Fibroblast of mammary gland (primary cell): ENCODE measurements at regions not wholly inside any gene's neighbourhood (a gene's known extent, or its start where the extent isn't known, plus 50 kb on each side); places are given as distances from the start of the nearest gene placed in this dataset.

Experiments
- DNase-seq: peaks from one replicate; pipeline ENCODE4 v3.0.0-alpha.2; 2010; ENCODE audit warnings: low read depth
- H3K4me3 ChIP-seq: 2 replicates; pipeline ENCODE4 v1.5.1; 2011; ENCODE audit warnings: low read depth, mild to moderate bottlenecking, low read length, moderate library complexity; ENCODE audit not compliant: control insufficient read depth
- TF ChIP-seq, protein P1 (sequence below): conservative IDR thresholded peaks from 2 replicates; pipeline ENCODE4 v1.5.1; 2011; ENCODE audit warnings: low read depth, low read length, inconsistent platforms; ENCODE audit not compliant: control insufficient read depth, insufficient read depth

DNA sequence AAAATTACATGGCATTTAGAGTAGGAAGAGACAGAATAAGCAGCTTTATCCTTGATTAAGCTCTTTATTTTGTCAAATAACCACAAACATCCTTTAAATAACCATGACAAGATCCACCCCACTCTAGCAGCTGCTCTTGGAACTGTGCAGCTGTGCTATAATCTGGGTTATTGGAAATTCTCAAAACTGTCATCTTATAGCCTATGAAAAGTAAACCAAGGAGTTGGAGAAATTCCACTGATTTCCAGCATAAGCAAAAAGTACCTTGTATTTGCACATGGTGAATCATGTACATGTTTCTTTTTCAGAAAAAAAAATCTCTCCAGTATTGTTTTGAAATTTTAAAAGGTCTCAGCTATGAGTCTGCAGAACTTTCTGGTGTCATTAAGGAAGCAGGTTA, 88.8 kb upstream of the ABI3BP start:
- TF ChIP-seq, protein P1, sequence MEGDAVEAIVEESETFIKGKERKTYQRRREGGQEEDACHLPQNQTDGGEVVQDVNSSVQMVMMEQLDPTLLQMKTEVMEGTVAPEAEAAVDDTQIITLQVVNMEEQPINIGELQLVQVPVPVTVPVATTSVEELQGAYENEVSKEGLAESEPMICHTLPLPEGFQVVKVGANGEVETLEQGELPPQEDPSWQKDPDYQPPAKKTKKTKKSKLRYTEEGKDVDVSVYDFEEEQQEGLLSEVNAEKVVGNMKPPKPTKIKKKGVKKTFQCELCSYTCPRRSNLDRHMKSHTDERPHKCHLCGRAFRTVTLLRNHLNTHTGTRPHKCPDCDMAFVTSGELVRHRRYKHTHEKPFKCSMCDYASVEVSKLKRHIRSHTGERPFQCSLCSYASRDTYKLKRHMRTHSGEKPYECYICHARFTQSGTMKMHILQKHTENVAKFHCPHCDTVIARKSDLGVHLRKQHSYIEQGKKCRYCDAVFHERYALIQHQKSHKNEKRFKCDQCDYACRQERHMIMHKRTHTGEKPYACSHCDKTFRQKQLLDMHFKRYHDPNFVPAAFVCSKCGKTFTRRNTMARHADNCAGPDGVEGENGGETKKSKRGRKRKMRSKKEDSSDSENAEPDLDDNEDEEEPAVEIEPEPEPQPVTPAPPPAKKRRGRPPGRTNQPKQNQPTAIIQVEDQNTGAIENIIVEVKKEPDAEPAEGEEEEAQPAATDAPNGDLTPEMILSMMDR, result no peak
- H3K4me3 ChIP-seq, result no peak overlapping the region
- DNase-seq, result no peak

DNA sequence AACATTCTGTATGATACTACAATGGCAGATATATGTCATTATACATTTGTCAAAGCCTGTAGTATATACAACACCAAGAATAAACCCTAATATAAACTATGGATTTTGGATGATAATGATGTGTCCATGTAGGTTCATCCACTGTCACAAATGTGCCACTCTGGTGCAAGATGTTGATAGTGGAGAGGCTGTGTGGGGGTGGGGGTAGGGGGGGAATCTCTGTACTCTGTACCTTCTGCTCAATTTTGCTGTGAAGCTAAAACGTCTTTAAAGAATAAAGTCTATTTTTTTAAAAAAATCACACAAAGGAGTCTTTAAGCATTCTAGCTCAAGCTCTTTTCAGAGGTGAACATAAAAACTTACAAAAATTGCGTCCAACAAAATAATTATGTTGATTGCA, 88.2 kb upstream of the ABI3BP start:
- TF ChIP-seq, protein P1, result no peak
- no peak overlapping the region for H3K4me3 ChIP-seq

DNA sequence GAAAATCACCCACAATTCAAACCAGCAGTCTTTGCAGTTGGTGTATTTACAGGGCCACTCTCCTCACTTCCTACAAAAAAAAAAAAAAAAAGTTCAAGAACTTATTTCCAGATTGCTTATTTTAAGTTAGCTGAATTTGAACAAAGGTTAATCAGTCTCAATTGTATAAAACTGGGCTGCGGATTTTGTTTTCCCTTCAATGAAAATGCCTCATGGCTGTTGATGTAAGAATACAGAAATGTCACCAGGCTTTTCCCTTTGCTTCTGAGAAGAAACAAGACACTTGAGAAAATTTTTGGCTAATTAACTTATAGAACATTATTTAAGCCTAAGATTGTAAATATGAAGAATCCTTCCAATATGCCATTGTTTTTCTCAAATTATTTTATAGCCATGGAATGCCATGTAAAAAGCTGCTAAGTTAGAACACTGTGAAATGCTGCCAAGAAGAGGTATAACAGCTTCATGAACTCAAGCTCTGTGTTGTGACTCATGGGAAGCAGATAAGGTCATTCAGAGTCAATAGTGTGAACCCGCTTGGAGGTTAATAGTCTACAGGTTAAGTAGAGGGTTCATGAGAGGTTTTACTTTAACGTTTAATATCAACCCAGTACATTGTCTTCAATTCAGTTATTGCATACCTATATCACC, 84.3 kb upstream of the ABI3BP start:
- no peak overlapping the region for H3K4me3 ChIP-seq
- TF ChIP-seq, protein P1, result no peak
- peak; percentile 73 for DNase-seq

More for the DNA sequence above, 88.2 kb upstream of the ABI3BP start:
- no peak for DNase-seq

DNA sequence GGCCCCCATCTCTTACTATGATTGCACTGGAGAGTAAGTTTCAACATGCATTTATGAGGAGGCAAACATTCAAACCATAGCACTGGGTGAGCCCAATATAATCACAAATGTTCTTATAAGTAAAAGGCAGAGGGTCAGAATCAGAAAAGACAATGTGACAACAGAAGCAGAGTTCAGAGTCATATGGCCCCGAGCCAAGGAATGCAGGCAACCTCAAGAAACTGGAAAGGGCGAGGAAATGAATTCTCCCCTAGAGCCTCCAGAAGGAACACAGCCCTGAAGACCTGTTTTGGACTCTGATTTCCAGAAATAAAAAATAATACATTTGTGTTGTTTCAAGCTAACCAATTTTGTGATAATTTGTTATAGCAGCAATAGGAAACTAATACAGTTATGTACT, 81.3 kb upstream of the ABI3BP start:
- TF ChIP-seq, protein P1, result no peak
- DNase-seq, result peak; percentile 18
- no peak overlapping the region for H3K4me3 ChIP-seq

DNA sequence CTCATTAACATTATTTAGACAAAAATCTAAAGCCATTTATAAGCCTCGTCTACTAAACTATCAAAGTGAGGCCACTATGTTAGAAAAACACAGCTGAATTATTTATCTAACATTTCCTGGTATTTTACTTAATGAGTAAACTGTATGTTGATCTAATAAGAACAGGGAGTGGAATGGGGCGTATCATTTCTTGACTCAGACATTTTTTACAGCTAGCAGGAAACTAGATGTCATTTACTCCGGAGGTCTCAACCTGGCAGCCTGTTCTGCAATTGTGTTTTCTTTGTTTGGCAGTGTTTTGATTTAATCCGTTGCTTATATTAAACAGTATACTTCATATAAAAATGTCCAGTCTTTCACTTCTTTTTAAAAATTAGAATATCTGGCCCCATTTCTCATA, 79.1 kb upstream of the ABI3BP start:
- peak; percentile 46 for DNase-seq
- TF ChIP-seq, protein P1, result no peak
- H3K4me3 ChIP-seq, result no peak overlapping the region

DNA sequence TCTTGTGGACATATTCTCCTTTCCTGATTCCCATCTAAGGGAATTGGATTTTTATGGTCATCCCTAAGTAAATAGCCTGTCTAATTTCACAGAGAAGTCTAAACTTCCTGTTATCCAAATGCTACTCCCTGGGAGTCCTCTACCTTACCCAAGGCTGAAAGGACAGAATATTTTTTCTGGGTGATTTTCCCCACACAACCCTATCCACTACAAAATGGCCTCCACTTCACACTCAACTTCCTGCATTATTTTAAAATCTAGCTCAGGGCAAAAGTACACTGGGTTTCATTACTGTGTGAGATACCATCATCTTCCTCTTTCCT, 77.5 kb upstream of the ABI3BP start:
- TF ChIP-seq, protein P1, result no peak
- H3K4me3 ChIP-seq, result no peak overlapping the region
- no peak for DNase-seq

DNA sequence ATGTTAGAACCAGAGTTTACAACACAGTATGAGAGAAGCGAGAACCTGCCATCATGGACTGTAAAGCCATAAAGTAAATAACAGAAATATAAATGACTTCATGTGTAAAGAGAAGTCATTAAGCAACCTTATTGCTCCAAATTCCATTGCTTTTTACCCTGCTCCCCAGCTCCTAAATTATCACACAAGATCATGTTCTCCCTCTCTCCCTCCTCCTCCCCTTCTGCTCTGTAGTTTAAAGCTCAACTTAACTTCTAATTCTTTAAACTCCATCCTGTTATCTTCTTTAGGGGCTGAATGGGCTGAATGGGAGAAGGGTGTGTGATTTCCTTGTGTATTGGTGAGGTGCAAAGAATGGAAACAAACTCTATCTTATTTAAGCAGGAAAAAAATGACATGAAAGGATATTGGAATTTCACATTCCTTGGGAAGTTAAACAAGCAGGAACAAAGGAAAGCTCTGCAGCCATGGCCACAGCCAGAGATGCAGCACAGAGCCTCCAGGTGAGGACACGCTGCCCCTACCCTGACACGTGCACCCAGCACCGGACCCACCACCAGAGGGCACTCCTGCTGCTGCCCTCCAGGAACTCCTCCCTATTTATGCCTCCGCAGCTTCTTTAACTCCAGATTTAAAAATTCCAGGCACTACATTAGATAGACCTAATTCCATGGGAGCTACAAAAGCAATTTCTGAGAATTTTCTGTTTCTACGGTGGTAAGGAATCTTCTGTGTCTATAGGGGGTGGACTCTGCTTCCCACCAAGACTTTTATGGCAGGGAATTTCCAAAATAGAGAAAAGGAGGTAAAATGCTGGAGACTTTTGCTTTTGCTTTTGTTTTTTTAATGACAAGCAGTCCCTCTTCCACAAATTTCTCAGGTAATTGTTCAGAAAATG, 76.9 kb upstream of the ABI3BP start:
- DNase-seq, result peak; percentile 37
- no peak overlapping the region for H3K4me3 ChIP-seq
- TF ChIP-seq, protein P1, result peak; percentile 45
